PC-3 (cell line): ENCODE measurements at regions not wholly inside any gene's neighbourhood (a gene's known extent, or its start where the extent isn't known, plus 50 kb on each side); places are given as distances from the start of the nearest gene placed in this dataset.
"Not testable (repeated sequence)": the region's sequence is repeated elsewhere in the genome, so short reads cannot be mapped to it uniquely, and the experiment has no call there.

Experiments
- ATAC-seq: fragments of 200-7000 bp; cut with Tn5 transposase; 2 replicates; pipeline ENCODE4 v1.9.1; 2020; ENCODE audit warnings: mild to moderate bottlenecking, moderate library complexity
- BruUV-seq: library from RNA; stranded (reverse); fragments of 400-500 nt; replicated peaks from 2 replicates; lab custom pipeline; 2021; lab: Mats Ljungman, UMichigan
- CTCF ChIA-PET: fragments of 300-600 bp; sonication (Branson Sonifier 250); formaldehyde crosslinking; loops from one replicate; lab custom pipeline; 2022; ENCODE audit warnings: antibody characterized with exemption; lab: Charles Lee
- POLR2A ChIA-PET: fragments of 300-600 bp; sonication (Branson Sonifier 250); formaldehyde crosslinking; loops from one replicate; lab custom pipeline; 2022; ENCODE audit warnings: antibody characterized with exemption; ENCODE audit not compliant: unreplicated experiment; lab: Charles Lee
- DNase-seq: peaks from one replicate; pipeline ENCODE4 v3.0.0-alpha.2; 2015
- H2AFZ ChIP-seq: fragments of 300-600 bp; sonication (generic); 2 replicates; pipeline ENCODE4 v1.6.0; 2016; ENCODE audit warnings: antibody characterized with exemption, low read length
- H3F3A ChIP-seq: fragments of 300-600 bp; sonication (generic); one replicate; pipeline ENCODE4 v1.6.0; 2017; ENCODE audit warnings: antibody characterized with exemption, low read length, control low read depth, mild to moderate bottlenecking; ENCODE audit not compliant: unreplicated experiment
- H3K27ac ChIP-seq: fragments of 300-600 bp; sonication (generic); 2 replicates; pipeline ENCODE4 v1.5.1; 2016; ENCODE audit warnings: mild to moderate bottlenecking, low read length
- H3K27me3 ChIP-seq: fragments of 300-600 bp; sonication (generic); 2 replicates; pipeline ENCODE4 v1.6.1; 2016; ENCODE audit warnings: low read length, mixed read lengths
- H3K36me3 ChIP-seq: fragments of 300-600 bp; sonication (generic); 2 replicates; pipeline ENCODE4 v1.6.1; 2016; ENCODE audit warnings: low read depth, mixed run types, low read length, mixed read lengths
- H3K4me1 ChIP-seq: fragments of 300-600 bp; sonication (generic); 2 replicates; pipeline ENCODE4 v1.5.1; 2016; ENCODE audit warnings: low read length; ENCODE audit not compliant: insufficient read depth
- H3K4me2 ChIP-seq: fragments of 300-600 bp; sonication (generic); 2 replicates; pipeline ENCODE4 v1.6.0; 2016; ENCODE audit warnings: low read length
- H3K4me3 ChIP-seq: fragments of 300-600 bp; sonication (generic); 2 replicates; pipeline ENCODE4 v1.5.1; 2016; ENCODE audit warnings: mild to moderate bottlenecking, low read length, mixed read lengths
- H3K79me2 ChIP-seq: fragments of 300-600 bp; sonication (generic); 2 replicates; pipeline ENCODE4 v1.6.1; 2017; ENCODE audit warnings: low read length, mixed read lengths
- H3K9ac ChIP-seq: fragments of 300-600 bp; sonication (generic); 2 replicates; pipeline ENCODE4 v1.6.0; 2016; ENCODE audit warnings: mild to moderate bottlenecking, low read length
- H3K9me2 ChIP-seq: fragments of 300-600 bp; sonication (generic); replicated peaks from 2 replicates; pipeline ENCODE4 v1.6.1; 2016; ENCODE audit warnings: mixed run types, low read length, mixed read lengths
- H3K9me3 ChIP-seq: fragments of 300-600 bp; sonication (generic); 2 replicates; pipeline ENCODE4 v1.6.1; 2016; ENCODE audit warnings: low read length, mixed read lengths
- H4K20me1 ChIP-seq: fragments of 300-600 bp; sonication (generic); 2 replicates; pipeline ENCODE4 v1.6.1; 2016; ENCODE audit warnings: low read length, mixed read lengths
- CTCF ChIP-seq: fragments of 300-600 bp; sonication (generic); conservative IDR thresholded peaks from 2 replicates; pipeline ENCODE4 v1.5.1; 2017; ENCODE audit warnings: antibody characterized with exemption, low read depth, mild to moderate bottlenecking, low read length
- EZH2 ChIP-seq: fragments of 300-600 bp; sonication (generic); IDR thresholded peaks from one replicate; pipeline ENCODE4 v1.6.1; 2017; ENCODE audit warnings: antibody characterized with exemption, mild to moderate bottlenecking, low read length; ENCODE audit not compliant: unreplicated experiment
- EZH2phosphoT487 ChIP-seq: fragments of 300-600 bp; sonication (generic); IDR thresholded peaks from 2 replicates; pipeline ENCODE4 v1.6.1; 2018; ENCODE audit warnings: mild to moderate bottlenecking, antibody characterized with exemption, low read length, borderline replicate concordance
- intact Hi-C: fragments of 100-400 bp; cut with micrococcal nuclease; formaldehyde crosslinking; loops from 2 replicates; pipeline ENCODE4 v1.9.0; 2023

GRCh38 chr12:27163894-27164293 is 80.2 kb upstream of the STK38L start:
- no peaks in the 10 kb centered on the region for H3K9me3 ChIP-seq
- no peak for DNase-seq
- H3K36me3 ChIP-seq: no peaks in the 10 kb centered on the region
- no peaks in the 10 kb centered on the region for H3K79me2 ChIP-seq
- no peaks in the 10 kb centered on the region for H3K9me2 ChIP-seq
- TF ChIP-seq EZH2phosphoT487 (no peak), EZH2 (no peak), CTCF (no peak)
- intact Hi-C loops: loop anchor here (1.0 to 5.0 kb wide), 3 partner anchors 13 to 83 kb away; no protein-coding TSS in a partner anchor
- CTCF ChIA-PET: no interaction called here
- H3K4me2 ChIP-seq: no peak overlapping the region
- H3K9ac ChIP-seq: no peak overlapping the region
- ATAC-seq: no peak
- H4K20me1 ChIP-seq: no peaks in the 10 kb centered on the region
- POLR2A ChIA-PET: no interaction called here
- no peak overlapping the region for H3K4me3 ChIP-seq
- H3K27me3 ChIP-seq: no peaks in the 10 kb centered on the region
- H2AFZ ChIP-seq: no peak overlapping the region
- H3F3A ChIP-seq: no peaks in the 10 kb centered on the region
- no TSS peak for BruUV-seq
- peaks cover 30% of the 10 kb centered on the region for H3K4me1 ChIP-seq
- H3K27ac ChIP-seq: no peak overlapping the region

- H3K9me2 ChIP-seq: no peaks in the 10 kb centered on the region
- ATAC-seq: no peak
- H4K20me1 ChIP-seq: no peaks in the 10 kb centered on the region
- H3K36me3 ChIP-seq: no peaks in the 10 kb centered on the region
- DNase-seq: no peak
- ChIA-PET CTCF (interaction anchor here (0.5 kb wide), 1 partner anchor 179 kb away, joined by 3 read pairs; no protein-coding TSS in a partner anchor), POLR2A (no interaction called here)
- H3K79me2 ChIP-seq: no peaks in the 10 kb centered on the region
- H3K4me2 ChIP-seq: no peak overlapping the region
- H3K4me3 ChIP-seq: no peak overlapping the region
- no peak overlapping the region for H3K27ac ChIP-seq
- H3K4me1 ChIP-seq: peaks cover 30% of the 10 kb centered on the region
- no peak overlapping the region for H3K9ac ChIP-seq
- intact Hi-C loops: loop anchor here (5.0 kb wide), 1 partner anchor 83 kb away; no protein-coding TSS in a partner anchor
- no peak overlapping the region for H2AFZ ChIP-seq
- no peaks in the 10 kb centered on the region for H3K9me3 ChIP-seq
- H3K27me3 ChIP-seq: no peaks in the 10 kb centered on the region
- no TSS peak for BruUV-seq
- no peaks in the 10 kb centered on the region for H3F3A ChIP-seq
- TF ChIP-seq EZH2: no peak
- no peak for TF ChIP-seq CTCF
- no peak for TF ChIP-seq EZH2phosphoT487
Measured at GRCh38 chr12:27164330-27165040, 79.6 kb upstream of the STK38L start.

GRCh38 chr12:27165958-27166357 is 78.1 kb upstream of the STK38L start:
- H3K4me1 ChIP-seq: peaks cover 30% of the 10 kb centered on the region
- H3K9ac ChIP-seq, H3K27ac ChIP-seq, H3K9me3 ChIP-seq, H2AFZ ChIP-seq, ATAC-seq, intact Hi-C loops, H3K27me3 ChIP-seq, H3K9me2 ChIP-seq, H3K79me2 ChIP-seq, H3K4me2 ChIP-seq, H3K4me3 ChIP-seq, H3K36me3 ChIP-seq, CTCF ChIA-PET, H3F3A ChIP-seq, H4K20me1 ChIP-seq, DNase-seq, POLR2A ChIA-PET, BruUV-seq: not testable (repeated sequence)

- H3K27ac ChIP-seq, CTCF ChIA-PET, intact Hi-C loops, H3K9ac ChIP-seq, H3K4me2 ChIP-seq, DNase-seq, H3F3A ChIP-seq, H3K4me1 ChIP-seq, H4K20me1 ChIP-seq, POLR2A ChIA-PET, H3K27me3 ChIP-seq, H3K36me3 ChIP-seq, H2AFZ ChIP-seq, H3K4me3 ChIP-seq, BruUV-seq, H3K9me2 ChIP-seq, H3K9me3 ChIP-seq, ATAC-seq, H3K79me2 ChIP-seq: not testable (repeated sequence)
Measured at GRCh38 chr12:27171494-27171893, 72.6 kb upstream of the STK38L start.
